ENCODE measurements at regions not wholly inside any gene's neighbourhood (a gene's known extent, or its start where the extent isn't known, plus 50 kb on each side); places are given as distances from the start of the nearest gene placed in this dataset.
"Not testable (repeated sequence)": the region's sequence is repeated elsewhere in the genome, so short reads cannot be mapped to it uniquely, and the experiment has no call there.

DNA sequence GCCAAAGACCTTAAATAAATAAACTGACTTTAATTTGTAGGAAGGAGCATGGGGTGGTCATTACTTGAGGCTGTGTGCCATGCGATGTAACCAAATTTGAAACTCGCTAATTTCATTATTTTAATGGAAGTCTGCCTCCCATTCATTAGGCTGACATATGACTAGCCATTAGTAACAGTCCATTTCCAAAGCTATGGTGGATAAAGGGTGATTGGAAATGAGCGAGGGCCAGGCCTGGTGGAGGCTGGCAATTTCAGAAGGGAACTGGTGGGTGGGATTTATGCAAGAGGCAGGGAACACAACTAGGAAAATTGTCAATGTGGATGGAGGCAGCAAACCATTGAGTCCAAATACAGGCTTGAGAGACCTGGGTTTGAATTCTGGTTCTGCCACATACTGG, 157.2 kb downstream of the NPIPA7 start:
- TF ChIP-seq, protein P1, sequence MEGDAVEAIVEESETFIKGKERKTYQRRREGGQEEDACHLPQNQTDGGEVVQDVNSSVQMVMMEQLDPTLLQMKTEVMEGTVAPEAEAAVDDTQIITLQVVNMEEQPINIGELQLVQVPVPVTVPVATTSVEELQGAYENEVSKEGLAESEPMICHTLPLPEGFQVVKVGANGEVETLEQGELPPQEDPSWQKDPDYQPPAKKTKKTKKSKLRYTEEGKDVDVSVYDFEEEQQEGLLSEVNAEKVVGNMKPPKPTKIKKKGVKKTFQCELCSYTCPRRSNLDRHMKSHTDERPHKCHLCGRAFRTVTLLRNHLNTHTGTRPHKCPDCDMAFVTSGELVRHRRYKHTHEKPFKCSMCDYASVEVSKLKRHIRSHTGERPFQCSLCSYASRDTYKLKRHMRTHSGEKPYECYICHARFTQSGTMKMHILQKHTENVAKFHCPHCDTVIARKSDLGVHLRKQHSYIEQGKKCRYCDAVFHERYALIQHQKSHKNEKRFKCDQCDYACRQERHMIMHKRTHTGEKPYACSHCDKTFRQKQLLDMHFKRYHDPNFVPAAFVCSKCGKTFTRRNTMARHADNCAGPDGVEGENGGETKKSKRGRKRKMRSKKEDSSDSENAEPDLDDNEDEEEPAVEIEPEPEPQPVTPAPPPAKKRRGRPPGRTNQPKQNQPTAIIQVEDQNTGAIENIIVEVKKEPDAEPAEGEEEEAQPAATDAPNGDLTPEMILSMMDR (IDR thresholded peaks at IDR 0.05) = not testable (repeated sequence)
- not testable (repeated sequence) for TF ChIP-seq ZFX (IDR thresholded peaks at IDR 0.05; ENCODE audit: borderline replicate concordance)
